Stimulated activated CD8-positive, alpha-beta memory T cell treated with anti-CD3 and anti-CD28 coated beads, Interleukin-7, amount 100 ng/mL, for 48 hours (primary cell): ENCODE measurements at regions not wholly inside any gene's neighbourhood (a gene's known extent, or its start where the extent isn't known, plus 50 kb on each side); places are given as distances from the start of the nearest gene placed in this dataset.

Source experiments
- DNase-seq, 2 donors: peaks; one replicate each; pipeline ENCODE4 v3.0.0-alpha.2; 2020; ENCODE audit warnings: low read depth in 1 of 2; ENCODE audit errors: extremely low read depth in 1 of 2

- DNase-seq: no peak
These were observed 587.0 kb upstream of the GRAMD2B start for GRCh38 chr5:125836256-125836655.

DNA sequence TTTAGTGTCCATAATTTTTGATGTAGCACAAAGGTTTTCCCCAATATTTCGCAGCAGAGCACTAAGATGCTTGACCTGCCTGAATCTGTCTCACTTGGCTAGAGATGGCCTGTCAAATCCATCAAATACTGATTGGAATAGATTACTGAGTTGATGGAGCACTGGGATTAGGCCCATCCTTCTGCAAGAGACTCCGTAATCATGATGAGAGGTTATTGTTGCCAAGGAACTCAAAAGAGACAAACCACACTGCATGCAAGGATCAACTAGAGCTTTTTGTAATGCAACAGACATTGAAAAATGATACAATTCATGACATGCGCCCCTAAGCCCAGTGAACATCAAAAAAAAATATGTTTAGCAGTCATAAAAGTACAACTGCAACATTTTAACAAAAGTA, 585.3 kb upstream of the GRAMD2B start:
- DNase-seq: no peak

GRCh38 chr5:125847561-125847960, 575.6 kb upstream of the GRAMD2B start:
- DNase-seq: no peak

- DNase-seq: no peak
These were observed 574.5 kb upstream of the GRAMD2B start for GRCh38 chr5:125848751-125849150.

DNA sequence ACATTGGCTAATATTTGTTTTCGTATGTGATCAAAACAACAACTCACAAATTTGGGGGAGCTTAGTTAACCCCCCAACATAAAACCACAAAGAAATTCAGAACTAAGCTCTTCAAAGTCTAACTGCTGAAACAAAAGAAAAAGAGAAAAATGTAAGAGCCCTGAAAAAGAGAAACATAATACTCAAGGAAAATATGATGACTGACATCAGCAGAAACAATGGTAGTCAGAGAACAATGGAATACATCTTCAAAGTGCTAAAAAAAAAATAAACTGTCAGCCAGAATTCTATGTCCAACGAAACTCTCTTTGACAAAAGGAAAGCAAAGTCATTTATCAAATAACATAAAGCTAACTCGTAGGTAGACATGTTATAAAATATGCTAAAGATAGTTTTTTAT, 566.3 kb upstream of the GRAMD2B start:
- no peak for DNase-seq

- DNase-seq: no peak
These were observed 559.6 kb upstream of the GRAMD2B start for GRCh38 chr5:125863579-125863978.

- DNase-seq: no peak
These were observed 557.9 kb upstream of the GRAMD2B start for GRCh38 chr5:125865166-125865815.

DNA sequence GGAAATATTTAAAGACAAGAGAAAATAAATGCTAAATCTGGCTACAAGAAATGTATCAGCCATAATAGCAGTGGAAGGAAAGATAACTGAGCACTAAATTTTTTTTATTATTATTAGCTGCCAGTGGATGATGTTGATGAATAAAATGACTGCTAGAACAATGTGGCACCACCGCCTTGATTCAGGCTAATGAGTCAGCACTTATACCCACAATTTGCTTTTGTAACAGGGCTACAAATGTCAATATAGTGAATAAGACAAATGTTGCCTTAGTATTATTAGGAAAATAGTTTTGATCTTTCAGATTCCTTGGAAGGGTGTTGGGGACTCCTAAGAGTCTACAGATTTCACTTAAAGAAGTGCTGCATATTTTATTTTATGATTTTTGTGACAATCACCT, 555.2 kb upstream of the GRAMD2B start:
- no peak for DNase-seq

- no peak for DNase-seq
These were observed 553.0 kb upstream of the GRAMD2B start for GRCh38 chr5:125870256-125870655.

DNA sequence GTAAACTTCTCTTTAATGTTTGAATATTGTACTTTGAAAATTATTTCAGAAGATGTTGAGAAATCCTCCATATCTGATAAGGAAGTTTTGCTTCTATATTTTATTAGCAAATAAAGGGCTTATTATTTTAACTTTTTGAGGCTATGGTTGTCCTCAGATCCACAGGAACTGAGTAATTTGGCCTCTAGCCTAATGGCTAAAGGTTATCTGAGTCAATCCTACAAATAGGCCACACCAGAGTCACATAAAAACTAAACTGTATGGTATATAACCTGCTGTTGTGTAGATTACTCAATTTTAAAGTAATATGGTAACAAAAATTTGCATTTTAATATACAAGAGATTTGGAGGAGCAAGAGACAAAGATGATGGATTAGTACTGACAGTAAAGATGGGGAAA, 549.2 kb upstream of the GRAMD2B start:
- no peak for DNase-seq

DNA sequence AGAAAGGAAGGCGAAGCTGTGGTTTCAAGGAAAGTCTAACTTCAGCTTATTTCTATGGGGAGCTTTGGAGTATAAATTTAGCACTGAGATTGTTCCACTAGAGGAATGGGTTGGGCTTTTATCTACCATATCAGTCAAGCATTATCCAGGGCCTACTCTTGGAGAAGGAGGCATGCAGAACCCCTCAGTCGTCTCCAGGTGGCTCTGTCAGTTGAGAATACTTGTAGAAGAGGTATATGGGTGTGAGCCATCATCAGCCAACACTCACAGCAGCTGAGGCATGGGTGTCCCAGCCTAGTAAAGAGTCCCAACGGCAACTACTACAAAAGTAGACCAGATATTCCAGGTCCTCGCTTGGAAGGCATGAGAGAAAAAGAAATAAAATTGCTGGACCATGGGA, 548.5 kb upstream of the GRAMD2B start:
- DNase-seq: no peak

- DNase-seq: no peak
These were observed 546.0 kb upstream of the GRAMD2B start for GRCh38 chr5:125877248-125877647.

GRCh38 chr5:125882061-125882460, 541.1 kb upstream of the GRAMD2B start:
- no peak for DNase-seq

DNA sequence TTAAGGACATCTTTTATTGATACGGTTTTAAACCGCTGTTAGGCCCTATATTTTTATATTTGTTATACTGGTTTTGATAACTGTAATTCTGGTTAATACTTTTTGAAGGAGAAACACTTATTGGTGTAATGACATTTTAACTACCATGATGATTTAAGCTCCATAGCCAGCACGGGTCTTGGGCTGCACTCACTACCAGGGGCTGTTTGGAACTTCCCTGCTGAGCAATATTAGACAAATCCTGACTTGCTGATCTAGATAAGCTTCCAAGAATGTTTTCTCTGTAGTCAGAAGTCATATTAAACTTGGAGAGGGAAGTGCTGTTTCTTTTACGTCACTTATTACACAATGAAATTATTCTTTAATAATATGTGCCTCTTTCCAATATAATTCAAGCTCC, 540.0 kb upstream of the GRAMD2B start:
- DNase-seq: no peak

DNA sequence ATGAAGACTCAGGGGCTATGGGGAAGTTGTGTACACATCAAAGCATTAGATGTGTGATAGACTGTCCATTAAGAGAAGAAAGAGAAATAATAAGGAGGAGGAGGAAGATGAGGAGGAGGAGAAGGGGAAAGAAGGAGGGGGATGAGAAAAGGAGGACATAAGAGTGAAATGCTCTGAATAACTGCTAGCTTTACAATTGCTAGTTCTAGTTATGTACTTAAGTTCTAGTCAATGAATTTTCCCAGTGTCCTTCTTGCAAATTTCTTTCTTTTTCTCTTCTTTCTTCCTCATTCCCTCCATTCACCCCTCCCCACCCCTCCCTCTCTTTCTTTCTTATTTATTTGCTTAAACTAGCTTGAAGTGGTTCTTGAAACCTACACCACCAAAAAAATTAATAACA, 534.9 kb upstream of the GRAMD2B start:
- no peak for DNase-seq

DNA sequence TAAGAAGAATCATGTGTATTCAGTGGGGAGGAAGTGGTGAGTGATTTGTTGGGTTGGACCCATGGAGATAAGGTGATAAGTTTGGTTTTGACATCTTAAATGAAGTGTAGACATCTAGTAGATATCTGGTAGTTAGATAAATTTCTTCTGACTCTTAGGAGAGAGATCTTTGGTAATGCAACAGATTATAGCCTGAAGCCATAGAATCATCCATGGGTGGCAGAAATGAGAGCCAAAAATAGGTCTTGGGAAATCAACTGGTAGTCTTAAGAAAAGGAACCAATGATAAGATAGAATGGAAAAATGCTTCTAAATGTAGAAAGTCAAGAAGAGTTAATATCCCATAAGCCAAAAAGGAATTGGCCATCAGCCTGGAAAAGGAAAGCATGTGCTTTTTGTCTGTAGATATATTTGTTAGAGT, 532.7 kb upstream of the GRAMD2B start:
- DNase-seq: no peak

GRCh38 chr5:125891061-125891725, 532.0 kb upstream of the GRAMD2B start:
- DNase-seq: no peak

- no peak for DNase-seq
These were observed 528.8 kb upstream of the GRAMD2B start for GRCh38 chr5:125894383-125894782.

DNA sequence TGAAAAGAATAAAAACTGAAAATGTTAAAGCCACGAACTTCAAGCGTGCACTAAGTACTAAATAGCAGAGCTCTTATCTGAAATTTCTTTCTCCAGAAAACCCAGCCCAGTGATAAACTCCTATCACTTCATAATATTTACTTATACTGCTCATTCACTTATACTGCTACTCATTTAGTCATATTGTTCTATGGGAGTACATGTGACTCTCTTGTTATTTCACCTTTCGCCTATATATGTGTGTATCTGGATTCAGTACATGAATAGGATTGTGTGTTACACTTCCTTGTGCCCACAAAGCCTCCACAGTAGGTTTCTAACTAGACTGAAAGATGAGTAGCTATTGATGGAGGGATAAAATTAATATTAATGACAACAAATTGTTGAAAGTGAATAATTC, 526.8 kb upstream of the GRAMD2B start:
- DNase-seq: no peak

GRCh38 chr5:125897089-125897488, 526.1 kb upstream of the GRAMD2B start:
- no peak for DNase-seq

DNA sequence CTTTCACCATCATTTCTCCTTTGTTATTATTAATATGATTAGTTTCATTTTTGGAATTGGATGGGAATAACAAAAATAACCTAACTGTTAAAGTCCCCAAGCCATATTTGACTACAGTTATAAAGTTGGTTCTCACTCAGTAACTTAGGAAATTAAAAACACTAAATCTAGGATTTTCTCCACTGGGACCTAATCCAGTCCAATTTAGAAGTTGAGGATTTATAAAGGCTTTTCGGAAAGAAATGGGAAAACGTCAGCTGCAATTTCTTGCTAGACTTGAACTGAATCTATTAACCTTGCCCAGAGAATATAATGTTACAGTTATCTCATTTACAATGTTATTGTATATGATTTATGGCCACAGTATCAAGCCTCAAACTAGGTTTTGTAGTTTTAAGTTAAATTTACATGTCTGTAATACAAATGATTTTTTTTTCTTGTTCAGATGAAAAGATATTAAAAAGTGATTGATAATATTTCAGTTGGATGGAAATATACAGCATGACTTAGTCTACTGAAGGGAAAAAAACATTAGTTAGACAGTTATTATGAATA, 524.3 kb upstream of the GRAMD2B start:
- no peak for DNase-seq

GRCh38 chr5:125912028-125912427, 511.2 kb upstream of the GRAMD2B start:
- no peak for DNase-seq

DNA sequence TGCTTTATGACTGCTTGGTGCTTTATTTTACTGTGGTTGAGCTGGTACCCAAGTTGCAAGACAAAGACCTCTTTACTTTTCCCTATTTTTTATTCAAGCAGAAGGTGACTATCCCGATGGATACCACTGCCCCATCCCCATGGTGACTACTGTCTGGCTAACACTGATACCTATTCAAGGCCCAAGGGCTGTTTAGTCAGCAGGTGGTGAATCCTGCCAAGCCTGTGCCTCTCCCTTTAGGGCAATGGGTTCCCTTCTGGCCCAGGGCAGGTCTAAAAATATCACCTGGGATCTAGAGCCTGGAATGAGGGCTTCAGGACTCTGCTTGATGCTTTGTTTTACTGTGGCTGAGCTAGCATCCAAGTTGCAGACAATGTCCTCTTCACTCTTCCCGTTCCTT, 510.0 kb upstream of the GRAMD2B start:
- no peak for DNase-seq
